ENCODE measurements at regions not wholly inside any gene's neighbourhood (a gene's known extent, or its start where the extent isn't known, plus 50 kb on each side); places are given as distances from the start of the nearest gene placed in this dataset.
A peak's percentile ranks its signal among the peaks of the same experiment; 100 is the strongest.
"Not testable (repeated sequence)": the region's sequence is repeated elsewhere in the genome, so short reads cannot be mapped to it uniquely, and the experiment has no call there.

DNA sequence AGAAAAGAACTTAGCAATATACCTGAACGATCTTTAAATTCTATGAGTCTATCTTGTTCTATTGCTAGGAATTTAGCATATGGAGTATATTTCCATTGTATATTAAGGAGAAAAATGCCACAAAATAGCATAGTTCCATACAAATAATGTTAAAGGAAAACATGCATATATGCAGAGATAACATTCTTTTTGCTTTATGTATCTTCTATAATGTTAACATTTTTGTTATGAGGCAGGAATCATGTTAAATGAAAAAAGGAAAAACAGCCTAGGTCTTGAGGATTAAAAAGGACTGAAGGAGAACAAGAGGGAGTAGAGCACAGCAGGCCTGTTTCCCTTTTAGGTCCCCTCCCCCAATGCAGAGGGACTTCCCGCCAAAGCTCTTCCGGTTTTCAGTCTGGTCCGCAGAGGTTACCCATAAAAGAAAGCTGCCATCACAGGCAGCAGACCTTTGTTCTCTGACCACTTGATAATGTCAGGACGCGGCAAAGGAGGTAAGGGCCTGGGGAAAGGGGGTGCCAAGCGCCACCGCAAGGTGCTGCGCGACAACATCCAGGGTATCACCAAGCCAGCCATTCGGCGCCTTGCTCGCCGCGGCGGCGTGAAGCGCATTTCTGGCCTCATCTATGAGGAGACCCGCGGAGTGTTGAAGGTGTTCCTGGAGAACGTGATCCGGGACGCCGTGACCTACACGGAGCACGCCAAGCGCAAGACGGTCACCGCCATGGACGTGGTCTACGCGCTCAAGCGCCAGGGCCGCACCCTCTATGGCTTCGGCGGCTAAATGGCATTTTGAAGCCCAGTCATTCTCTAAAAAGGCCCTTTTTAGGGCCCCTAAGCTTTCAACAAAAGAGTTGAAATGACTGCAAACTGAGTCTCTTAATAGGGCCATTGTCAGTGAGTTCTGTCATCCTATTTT is 108.4 kb upstream of the PRSS16 start:
- TF ChIP-seq, protein P1, sequence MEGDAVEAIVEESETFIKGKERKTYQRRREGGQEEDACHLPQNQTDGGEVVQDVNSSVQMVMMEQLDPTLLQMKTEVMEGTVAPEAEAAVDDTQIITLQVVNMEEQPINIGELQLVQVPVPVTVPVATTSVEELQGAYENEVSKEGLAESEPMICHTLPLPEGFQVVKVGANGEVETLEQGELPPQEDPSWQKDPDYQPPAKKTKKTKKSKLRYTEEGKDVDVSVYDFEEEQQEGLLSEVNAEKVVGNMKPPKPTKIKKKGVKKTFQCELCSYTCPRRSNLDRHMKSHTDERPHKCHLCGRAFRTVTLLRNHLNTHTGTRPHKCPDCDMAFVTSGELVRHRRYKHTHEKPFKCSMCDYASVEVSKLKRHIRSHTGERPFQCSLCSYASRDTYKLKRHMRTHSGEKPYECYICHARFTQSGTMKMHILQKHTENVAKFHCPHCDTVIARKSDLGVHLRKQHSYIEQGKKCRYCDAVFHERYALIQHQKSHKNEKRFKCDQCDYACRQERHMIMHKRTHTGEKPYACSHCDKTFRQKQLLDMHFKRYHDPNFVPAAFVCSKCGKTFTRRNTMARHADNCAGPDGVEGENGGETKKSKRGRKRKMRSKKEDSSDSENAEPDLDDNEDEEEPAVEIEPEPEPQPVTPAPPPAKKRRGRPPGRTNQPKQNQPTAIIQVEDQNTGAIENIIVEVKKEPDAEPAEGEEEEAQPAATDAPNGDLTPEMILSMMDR (IDR thresholded peaks at IDR 0.05): no peak
- no peak for TF ChIP-seq POLR2A (IDR thresholded peaks at IDR 0.05)
- DNase-seq (ENCODE audit: low spot score in 2 of 2): no peak
- 7 to 9% methylated on average over 34 to 36 of the region's 36 CpGs for WGBS, 2 donors

DNA sequence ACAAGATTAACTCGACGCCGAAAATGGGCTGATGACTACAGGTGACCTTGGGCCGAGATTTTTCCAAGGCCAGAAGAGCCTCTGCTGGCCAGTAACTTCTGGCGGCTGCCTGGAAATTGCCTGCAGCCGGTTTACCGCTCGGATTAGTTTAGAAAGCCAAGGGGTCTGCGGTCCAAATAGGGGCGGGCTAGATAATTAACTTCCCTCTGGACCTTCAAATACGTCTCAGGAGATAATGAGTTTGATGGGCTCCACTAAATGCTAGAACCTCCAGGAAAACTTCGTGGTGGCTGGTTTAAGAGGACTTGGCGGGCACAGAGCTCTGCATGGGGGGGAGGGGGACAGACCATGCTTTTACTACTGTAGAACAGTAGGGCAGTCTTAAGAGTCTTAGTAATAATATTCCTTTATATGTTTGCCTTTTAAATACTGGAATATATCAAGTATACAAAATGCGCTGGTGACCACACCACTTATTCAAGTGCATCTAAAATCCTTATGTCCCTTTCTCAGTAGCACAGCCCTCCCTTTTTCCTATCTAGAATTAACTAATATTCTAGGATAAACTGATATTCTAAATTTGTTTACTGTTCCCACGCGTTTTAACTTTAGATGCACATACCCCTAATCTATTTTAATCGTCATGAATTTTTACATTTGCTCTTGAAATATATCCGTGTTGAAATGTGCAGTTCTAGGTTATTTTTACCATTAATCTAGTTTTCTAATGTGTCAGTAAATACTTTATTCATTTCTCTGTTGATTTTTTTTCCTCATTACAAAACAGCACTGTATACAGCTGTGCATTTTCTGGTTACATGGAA is 107.5 kb upstream of the PRSS16 start:
- DNase-seq (ENCODE audit: low spot score in 2 of 2): no peak
- WGBS, 2 donors: 31 to 39% methylated on average over 18 of the region's 18 CpGs
- intact Hi-C loops (cut with DNase I; ENCODE audit: low total_unique reads): no loop called here
- TF ChIP-seq, protein P1 (IDR thresholded peaks at IDR 0.05): no peak
- TF ChIP-seq POLR2A (IDR thresholded peaks at IDR 0.05): no peak
- H3K4me3 ChIP-seq (ENCODE audit: low read depth, poor library complexity, severe bottlenecking): peak overlapping the region; percentile 25

More for the DNA sequence above, 108.4 kb upstream of the PRSS16 start:
- H3K4me3 ChIP-seq (ENCODE audit: low read depth, poor library complexity, severe bottlenecking): peak overlapping the region; percentile 25
- intact Hi-C loops (cut with DNase I; ENCODE audit: low total_unique reads): no loop called here

DNA sequence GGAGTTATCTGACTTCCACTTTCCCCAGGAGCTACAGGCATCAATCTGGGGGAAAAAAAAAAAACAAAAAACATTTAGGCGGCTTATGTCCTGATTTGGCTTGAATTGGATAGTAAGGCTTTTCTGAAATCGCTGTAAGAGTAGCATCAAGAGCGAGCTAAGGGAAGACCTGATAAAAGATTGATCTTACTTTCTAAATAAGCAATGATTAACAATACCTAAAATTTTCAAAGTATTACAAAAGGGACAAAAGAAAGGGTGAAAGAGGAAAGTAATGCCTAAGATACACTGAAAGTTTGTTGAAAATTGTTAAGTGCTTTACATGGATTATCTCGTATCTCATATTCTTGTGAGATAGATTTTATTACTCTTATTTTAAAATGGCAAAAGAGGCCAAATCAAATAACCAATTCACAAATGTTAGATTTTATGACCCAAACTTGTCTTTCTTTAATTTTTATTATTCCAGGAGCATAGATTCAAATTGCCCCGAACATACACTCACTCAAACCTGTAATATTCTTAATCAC is 106.4 kb upstream of the PRSS16 start:
- no peak for TF ChIP-seq POLR2A (IDR thresholded peaks at IDR 0.05)
- TF ChIP-seq, protein P1 (IDR thresholded peaks at IDR 0.05): no peak
- DNase-seq (ENCODE audit: low spot score in 2 of 2): no peak
- intact Hi-C loops (cut with DNase I; ENCODE audit: low total_unique reads): no loop called here
- H3K4me3 ChIP-seq (ENCODE audit: low read depth, poor library complexity, severe bottlenecking): no peak overlapping the region
- WGBS, 2 donors: 89 to 94% methylated on average over 5 of the region's 5 CpGs

DNA sequence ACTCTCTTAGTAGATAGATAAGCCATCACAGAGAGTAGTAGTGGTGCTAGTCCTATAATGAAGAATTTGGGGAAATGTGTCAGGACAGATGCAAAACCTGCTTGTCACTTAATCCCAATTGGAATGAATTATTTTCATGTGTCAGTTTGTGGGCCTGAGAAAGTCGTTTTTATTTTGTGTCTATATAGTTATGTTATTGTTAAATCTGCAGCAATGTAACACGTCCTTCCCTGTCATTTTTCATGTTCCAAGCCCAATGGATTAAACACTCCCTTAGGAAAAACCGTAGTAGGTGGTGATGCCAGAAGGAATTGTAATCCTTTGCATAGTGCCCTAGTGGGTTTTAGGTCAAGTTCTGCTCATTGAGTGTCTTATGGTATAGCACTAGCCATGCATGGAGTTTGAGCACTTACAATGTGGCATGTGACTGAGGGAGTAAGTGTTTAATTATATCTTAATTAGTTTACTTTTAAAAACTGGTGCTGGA is 105.9 kb upstream of the PRSS16 start:
- WGBS, 2 donors: 64 to 67% methylated on average over 3 of the region's 3 CpGs
- DNase-seq (ENCODE audit: low spot score in 2 of 2): no peak
- intact Hi-C loops (cut with DNase I; ENCODE audit: low total_unique reads): no loop called here
- no peak overlapping the region for H3K4me3 ChIP-seq (ENCODE audit: low read depth, poor library complexity, severe bottlenecking)
- no peak for TF ChIP-seq POLR2A (IDR thresholded peaks at IDR 0.05)
- TF ChIP-seq, protein P1 (IDR thresholded peaks at IDR 0.05): no peak

DNA sequence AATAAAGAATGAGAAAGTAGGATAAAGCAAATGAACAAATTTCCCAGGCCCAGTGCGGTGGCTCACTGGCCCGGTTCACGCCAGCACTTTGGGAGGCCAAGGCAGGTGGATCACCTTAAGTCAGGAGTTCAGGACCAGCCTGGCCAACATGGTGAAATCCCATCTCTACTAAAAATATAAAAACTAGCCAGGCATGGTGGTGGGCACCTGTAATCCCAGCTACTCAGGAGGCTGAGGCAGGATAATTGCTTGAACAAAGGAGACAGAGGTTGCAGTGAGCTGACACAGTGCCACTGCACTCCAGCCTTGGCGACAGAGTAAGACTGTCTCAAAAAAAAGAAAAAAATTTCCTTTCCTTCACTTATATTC is 104.5 kb upstream of the PRSS16 start:
- intact Hi-C loops (cut with DNase I; ENCODE audit: low total_unique reads); H3K4me3 ChIP-seq (ENCODE audit: low read depth, poor library complexity, severe bottlenecking); DNase-seq (ENCODE audit: low spot score in 2 of 2): not testable (repeated sequence)
- 93 to 96% methylated on average over 4 of the region's 4 CpGs for WGBS, 2 donors
